CD4-positive, alpha-beta T cell (primary cell): ENCODE measurements at regions not wholly inside any gene's neighbourhood (a gene's known extent, or its start where the extent isn't known, plus 50 kb on each side); places are given as distances from the start of the nearest gene placed in this dataset.

Source experiments
- ATAC-seq: fragments of 200-7000 bp; cut with Tn5 transposase; one replicate; pipeline ENCODE4 v1.10.0; 2022; ENCODE audit warnings: mild to moderate bottlenecking; ENCODE audit not compliant: poor library complexity
- CTCF ChIA-PET: fragments of 350-600 bp; sonication (Branson Sonifier 250); formaldehyde crosslinking; loops from one replicate; lab custom pipeline; 2021; ENCODE audit warnings: antibody characterized with exemption, inconsistent platforms; lab: Charles Lee
- POLR2A ChIA-PET: fragments of 350-600 bp; sonication (Branson Sonifier 250); formaldehyde crosslinking; loops from one replicate; lab custom pipeline; 2021; ENCODE audit warnings: antibody characterized with exemption, inconsistent platforms; lab: Charles Lee
- DNase-seq, 14 experiments: peaks; one replicate each; pipeline ENCODE4 v3.0.0-alpha.2; 2013 to 2020; ENCODE audit warnings: mixed read lengths in 2 of 14
- H3K27ac ChIP-seq, 2 donors: one replicate each; pipeline versions ENCODE4 v1.5.1 to v1.7.0; 2013; ENCODE audit warnings: low read length in 2 of 2, low read depth in 1 of 2, mild to moderate bottlenecking in 1 of 2
- H3K27me3 ChIP-seq, 2 experiments: 1 replicate in 1 of 2; 2 replicates in 1 of 2; pipeline versions ENCODE4 v1.6.1 to v1.7.0; 2013; ENCODE audit warnings: low read length in 2 of 2, control low read depth in 1 of 2, mild to moderate bottlenecking in 1 of 2, moderate library complexity in 1 of 2; ENCODE audit not compliant: insufficient read depth in 2 of 2, control insufficient read depth in 1 of 2
- H3K36me3 ChIP-seq: one replicate; pipeline ENCODE4 v1.6.1; 2013; ENCODE audit warnings: low read length, control low read depth; ENCODE audit not compliant: insufficient read depth
- H3K4me1 ChIP-seq: one replicate; pipeline ENCODE4 v1.6.1; 2013; ENCODE audit warnings: low read length, control low read depth; ENCODE audit not compliant: insufficient read depth
- H3K4me3 ChIP-seq: one replicate; pipeline ENCODE4 v1.5.1; 2013; ENCODE audit warnings: mild to moderate bottlenecking, low read length, moderate library complexity
- H3K9me3 ChIP-seq, 2 experiments: 1 replicate in 1 of 2; 2 replicates in 1 of 2; pipeline versions ENCODE4 v1.6.1 to v1.7.0; 2013; ENCODE audit warnings: low read length in 2 of 2, mild to moderate bottlenecking in 2 of 2, control low read depth in 1 of 2, moderate library complexity in 1 of 2; ENCODE audit not compliant: control insufficient read depth in 1 of 2, insufficient read depth in 1 of 2
- H3K27ac Mint-ChIP-seq: one replicate; pipeline ENCODE4 v1.8.0; 2020; ENCODE audit warnings: mixed read lengths
- H3K27me3 Mint-ChIP-seq: one replicate; pipeline ENCODE4 v1.8.0; 2021; ENCODE audit warnings: mixed read lengths
- H3K36me3 Mint-ChIP-seq: one replicate; pipeline ENCODE4 v1.8.0; 2021; ENCODE audit warnings: low read depth, mixed read lengths
- H3K4me1 Mint-ChIP-seq: one replicate; pipeline ENCODE4 v1.8.0; 2021; ENCODE audit warnings: low read depth, mixed read lengths
- H3K4me3 Mint-ChIP-seq: one replicate; pipeline ENCODE4 v1.8.0; 2020; ENCODE audit warnings: mild to moderate bottlenecking, mixed read lengths
- H3K9me3 Mint-ChIP-seq: one replicate; pipeline ENCODE4 v1.8.0; 2020; ENCODE audit warnings: mixed read lengths
- CTCF ChIP-seq: fragments of 200-600 bp; IDR thresholded peaks from one replicate; pipeline ENCODE4 v1.8.0; 2022; ENCODE audit warnings: antibody characterized with exemption, mild to moderate bottlenecking
- intact Hi-C, 2 experiments: fragments of 100-400 bp; cut with DNase I in 1 of 2; cut with micrococcal nuclease in 1 of 2; formaldehyde crosslinking; loops; one replicate each; pipeline versions ENCODE4 v1.15.1 to v1.9.0; 2023 to 2025; cut with DNase I, micrococcal nuclease

GRCh38 chr1:229842302-229843255 lies 216.5 kb downstream of the URB2 start:
- Mint-ChIP-seq H3K4me3 (no peak overlapping the region), H3K36me3 (no peaks in the 10 kb centered on the region), H3K27me3 (peaks cover 12% of the 10 kb centered on the region), H3K27ac (no peak overlapping the region), H3K9me3 (no peaks in the 10 kb centered on the region), H3K4me1 (no peaks in the 10 kb centered on the region)
- intact Hi-C loops = no loop called here
- Histone ChIP-seq H3K9me3 (no peaks in the 10 kb centered on the region), H3K27me3 (peaks cover 3 to 9% of the 10 kb centered on the region in 2 experiments), H3K4me1 (no peaks in the 10 kb centered on the region), H3K36me3 (no peaks in the 10 kb centered on the region), H3K27ac (no peak overlapping the region), H3K4me3 (no peak overlapping the region)
- DNase-seq (no peak), ATAC-seq (no peak)
- ChIA-PET POLR2A (no interaction called here), CTCF (no interaction called here)
- TF ChIP-seq CTCF = no peak

GRCh38 chr1:229843627-229844238 lies 217.7 kb downstream of the URB2 start:
- no peak for TF ChIP-seq CTCF
- Mint-ChIP-seq H3K4me1 (no peaks in the 10 kb centered on the region), H3K27ac (no peak overlapping the region), H3K27me3 (peaks cover 16% of the 10 kb centered on the region), H3K9me3 (no peaks in the 10 kb centered on the region), H3K36me3 (no peaks in the 10 kb centered on the region), H3K4me3 (no peak overlapping the region)
- Histone ChIP-seq H3K9me3 (no peaks in the 10 kb centered on the region), H3K4me3 (no peak overlapping the region), H3K36me3 (no peaks in the 10 kb centered on the region), H3K4me1 (no peaks in the 10 kb centered on the region), H3K27me3 (peaks cover 3 to 9% of the 10 kb centered on the region in 2 experiments), H3K27ac (no peak overlapping the region)
- CTCF ChIA-PET = no interaction called here
- DNase-seq (no peak), ATAC-seq (no peak)
- intact Hi-C loops = no loop called here
- POLR2A ChIA-PET = no interaction called here

- H3K27ac ChIP-seq = no peak overlapping the region
- TF ChIP-seq CTCF = no peak
- no peak for ATAC-seq
- Mint-ChIP-seq H3K9me3 (no peaks in the 10 kb centered on the region), H3K36me3 (no peaks in the 10 kb centered on the region), H3K27me3 (peaks cover 12% of the 10 kb centered on the region), H3K4me1 (no peaks in the 10 kb centered on the region), H3K4me3 (no peak overlapping the region), H3K27ac (no peak overlapping the region)
- ChIA-PET CTCF (no interaction called here), POLR2A (no interaction called here)
- no peak overlapping the region for H3K4me3 ChIP-seq
- H3K4me1 ChIP-seq = no peaks in the 10 kb centered on the region
- no peaks in the 10 kb centered on the region for H3K9me3 ChIP-seq
- H3K27me3 ChIP-seq = peaks cover 7 to 9% of the 10 kb centered on the region in 2 experiments
- intact Hi-C loops = no loop called here
- H3K36me3 ChIP-seq = no peaks in the 10 kb centered on the region
- no peak for DNase-seq
Measured at GRCh38 chr1:229844675-229845074, 218.6 kb downstream of the URB2 start.
